ENCODE measurements at regions not wholly inside any gene's neighbourhood (a gene's known extent, or its start where the extent isn't known, plus 50 kb on each side); places are given as distances from the start of the nearest gene placed in this dataset.

DNA sequence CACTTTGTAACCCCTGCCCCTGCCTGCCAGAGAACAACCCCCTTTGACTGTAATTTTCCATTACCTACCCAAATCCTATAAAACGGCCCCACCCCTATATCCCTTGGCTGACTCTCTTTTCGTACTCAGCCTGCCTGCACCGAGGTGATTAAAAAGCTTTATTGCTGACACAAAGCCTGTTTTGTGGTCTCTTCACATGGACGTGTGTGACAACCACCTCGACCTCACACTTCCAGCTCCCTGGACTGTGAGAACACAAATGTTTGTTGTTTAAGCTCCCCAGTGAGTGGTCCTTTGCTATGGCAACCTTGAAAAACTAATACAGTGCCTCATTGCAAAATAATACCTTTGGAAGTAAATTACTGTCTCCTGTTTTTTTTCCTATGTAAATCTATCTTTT is 299.2 kb upstream of the POU1F1 start:
- TF ChIP-seq CTCF (conservative IDR thresholded peaks at IDR 0.05; ENCODE audit: low read length) = no peak
- TF ChIP-seq EZH2phosphoT487 (IDR thresholded peaks at IDR 0.05; ENCODE audit: borderline replicate concordance) = no peak
